Nephron (organoid): ENCODE measurements at regions not wholly inside any gene's neighbourhood (a gene's known extent, or its start where the extent isn't known, plus 50 kb on each side); places are given as distances from the start of the nearest gene placed in this dataset.
"Not testable (repeated sequence)": the region's sequence is repeated elsewhere in the genome, so short reads cannot be mapped to it uniquely, and the experiment has no call there.

Experiments used
- H3K27ac Mint-ChIP-seq, 3 experiments: 2 replicates each; pipeline ENCODE4 v1.8.0; 2020; ENCODE audit warnings: mixed read lengths in 3 of 3, mild to moderate bottlenecking in 2 of 3, moderate library complexity in 1 of 3
- H3K27me3 Mint-ChIP-seq: 2 replicates; pipeline ENCODE4 v1.8.0; 2021; ENCODE audit warnings: low read depth, mild to moderate bottlenecking, moderate library complexity, mixed read lengths
- H3K36me3 Mint-ChIP-seq: 2 replicates; pipeline ENCODE4 v1.8.0; 2020; ENCODE audit warnings: low read depth, mixed read lengths
- H3K4me1 Mint-ChIP-seq: 2 replicates; pipeline ENCODE4 v1.8.0; 2020; ENCODE audit warnings: mixed read lengths
- H3K4me3 Mint-ChIP-seq, 3 experiments: 2 replicates each; pipeline ENCODE4 v1.8.0; 2020; ENCODE audit warnings: mild to moderate bottlenecking in 3 of 3, mixed read lengths in 3 of 3, moderate library complexity in 2 of 3
- H3K9me3 Mint-ChIP-seq: 2 replicates; pipeline ENCODE4 v1.8.0; 2020; ENCODE audit warnings: mixed read lengths
- CTCF ChIP-seq, 3 experiments: fragments of 200-600 bp; sonication (generic); IDR thresholded peaks; one replicate each; pipeline ENCODE4 v1.5.0; 2021; ENCODE audit warnings: antibody characterized with exemption in 3 of 3; ENCODE audit not compliant: unreplicated experiment in 3 of 3

GRCh38 chr12:76180401-76181277 lies 96.2 kb upstream of the NAP1L1 start:
- H3K27ac Mint-ChIP-seq: no peak overlapping the region
- no peak overlapping the region for H3K4me3 Mint-ChIP-seq
- H3K4me1 Mint-ChIP-seq: peaks cover 5% of the 10 kb centered on the region
- H3K9me3 Mint-ChIP-seq: no peaks in the 10 kb centered on the region
- no peaks in the 10 kb centered on the region for H3K36me3 Mint-ChIP-seq
- H3K27me3 Mint-ChIP-seq: no peaks in the 10 kb centered on the region
- no peak for TF ChIP-seq CTCF (IDR thresholded peaks at IDR 0.05; ENCODE audit: unreplicated experiment in 3 of 3)

- no peaks in the 10 kb centered on the region for H3K36me3 Mint-ChIP-seq
- H3K27ac Mint-ChIP-seq: no peak overlapping the region
- H3K4me3 Mint-ChIP-seq: no peak overlapping the region
- H3K9me3 Mint-ChIP-seq: no peaks in the 10 kb centered on the region
- TF ChIP-seq CTCF (IDR thresholded peaks at IDR 0.05; ENCODE audit: unreplicated experiment in 3 of 3): no peak
- peaks cover 4% of the 10 kb centered on the region for H3K27me3 Mint-ChIP-seq
- H3K4me1 Mint-ChIP-seq: peaks cover 2% of the 10 kb centered on the region
Measured at GRCh38 chr12:76178452-76178851, 94.0 kb upstream of the NAP1L1 start.

- no peaks in the 10 kb centered on the region for H3K4me1 Mint-ChIP-seq
- no peaks in the 10 kb centered on the region for H3K9me3 Mint-ChIP-seq
- H3K27ac Mint-ChIP-seq: no peak overlapping the region
- no peak for TF ChIP-seq CTCF (IDR thresholded peaks at IDR 0.05; ENCODE audit: unreplicated experiment in 3 of 3)
- peaks cover 4% of the 10 kb centered on the region for H3K27me3 Mint-ChIP-seq
- no peaks in the 10 kb centered on the region for H3K36me3 Mint-ChIP-seq
- no peak overlapping the region for H3K4me3 Mint-ChIP-seq
Measured at GRCh38 chr12:76177821-76178220, 93.3 kb upstream of the NAP1L1 start.

GRCh38 chr12:76176940-76177339 lies 92.5 kb upstream of the NAP1L1 start:
- H3K4me3 Mint-ChIP-seq: no peak overlapping the region
- peaks cover 4% of the 10 kb centered on the region for H3K27me3 Mint-ChIP-seq
- no peak overlapping the region for H3K27ac Mint-ChIP-seq
- no peaks in the 10 kb centered on the region for H3K9me3 Mint-ChIP-seq
- no peaks in the 10 kb centered on the region for H3K36me3 Mint-ChIP-seq
- no peaks in the 10 kb centered on the region for H3K4me1 Mint-ChIP-seq
- no peak for TF ChIP-seq CTCF (IDR thresholded peaks at IDR 0.05; ENCODE audit: unreplicated experiment in 3 of 3)

GRCh38 chr12:76175946-76176345 lies 91.5 kb upstream of the NAP1L1 start:
- H3K36me3 Mint-ChIP-seq, H3K9me3 Mint-ChIP-seq, H3K4me3 Mint-ChIP-seq, H3K27me3 Mint-ChIP-seq, H3K4me1 Mint-ChIP-seq, H3K27ac Mint-ChIP-seq: not testable (repeated sequence)

- H3K9me3 Mint-ChIP-seq: peaks cover 2% of the 10 kb centered on the region
- peaks cover 4% of the 10 kb centered on the region for H3K27me3 Mint-ChIP-seq
- H3K27ac Mint-ChIP-seq: no peak overlapping the region
- no peak for TF ChIP-seq CTCF (IDR thresholded peaks at IDR 0.05; ENCODE audit: unreplicated experiment in 3 of 3)
- no peak overlapping the region for H3K4me3 Mint-ChIP-seq
- no peaks in the 10 kb centered on the region for H3K36me3 Mint-ChIP-seq
- no peaks in the 10 kb centered on the region for H3K4me1 Mint-ChIP-seq
Measured at GRCh38 chr12:76173756-76174155, 89.3 kb upstream of the NAP1L1 start.
